NCI-H460 (cell line): ENCODE measurements at regions not wholly inside any gene's neighbourhood (a gene's known extent, or its start where the extent isn't known, plus 50 kb on each side); places are given as distances from the start of the nearest gene placed in this dataset.
"Not testable (repeated sequence)": the region's sequence is repeated elsewhere in the genome, so short reads cannot be mapped to it uniquely, and the experiment has no call there.

ENCODE experiments used
- DNase-seq: peaks from one replicate; pipeline ENCODE4 v3.0.0-alpha.2; 2016; ENCODE audit warnings: low read depth; ENCODE audit errors: extremely low read depth

- DNase-seq: no peak
These were observed 142.3 kb upstream of the TSC22D1 start for GRCh38 chr13:44718467-44718866.

- no peak for DNase-seq
These were observed 139.4 kb upstream of the TSC22D1 start for GRCh38 chr13:44715287-44716230.

GRCh38 chr13:44713788-44714469 is 137.8 kb upstream of the TSC22D1 start:
- DNase-seq: peak; percentile 38

GRCh38 chr13:44711706-44712105 is 135.6 kb upstream of the TSC22D1 start:
- DNase-seq: no peak

- DNase-seq: no peak
These were observed 134.4 kb upstream of the TSC22D1 start for GRCh38 chr13:44710576-44710975.

GRCh38 chr13:44704811-44705210 is 128.7 kb upstream of the TSC22D1 start:
- DNase-seq: not testable (repeated sequence)

- no peak for DNase-seq
These were observed 127.2 kb upstream of the TSC22D1 start for GRCh38 chr13:44703371-44703770.

- DNase-seq: no peak
These were observed 121.9 kb upstream of the TSC22D1 start for GRCh38 chr13:44698066-44698465.

GRCh38 chr13:44697058-44697457 is 120.9 kb upstream of the TSC22D1 start:
- no peak for DNase-seq

- DNase-seq: no peak
These were observed 119.4 kb upstream of the TSC22D1 start for GRCh38 chr13:44695520-44695919.

- DNase-seq: no peak
These were observed 118.7 kb upstream of the TSC22D1 start for GRCh38 chr13:44694842-44695241.

GRCh38 chr13:44694291-44694690 is 118.2 kb upstream of the TSC22D1 start:
- DNase-seq: no peak

GRCh38 chr13:44693156-44693764 is 117.1 kb upstream of the TSC22D1 start:
- no peak for DNase-seq

- DNase-seq: no peak
These were observed 116.1 kb upstream of the TSC22D1 start for GRCh38 chr13:44692173-44692713.

- no peak for DNase-seq
These were observed 114.2 kb upstream of the TSC22D1 start for GRCh38 chr13:44690376-44690775.

GRCh38 chr13:44688652-44689051 is 112.5 kb upstream of the TSC22D1 start:
- no peak for DNase-seq

GRCh38 chr13:44686531-44686934 is 110.4 kb upstream of the TSC22D1 start:
- DNase-seq: no peak

- DNase-seq: no peak
These were observed 109.5 kb upstream of the TSC22D1 start for GRCh38 chr13:44685641-44686040.

- not testable (repeated sequence) for DNase-seq
These were observed 106.3 kb upstream of the TSC22D1 start for GRCh38 chr13:44682416-44682815.

- DNase-seq: no peak
These were observed 104.7 kb upstream of the TSC22D1 start for GRCh38 chr13:44680746-44681355.

- DNase-seq: no peak
These were observed 103.5 kb upstream of the TSC22D1 start for GRCh38 chr13:44679597-44679996.
